Neuron (in vitro differentiated cells): ENCODE measurements at regions not wholly inside any gene's neighbourhood (a gene's known extent, or its start where the extent isn't known, plus 50 kb on each side); places are given as distances from the start of the nearest gene placed in this dataset.
"Not testable (repeated sequence)": the region's sequence is repeated elsewhere in the genome, so short reads cannot be mapped to it uniquely, and the experiment has no call there.

Experiments used
- H2AFZ ChIP-seq: one replicate; pipeline ENCODE4 v1.6.1; 2013; ENCODE audit warnings: low read depth, mild to moderate bottlenecking, inconsistent platforms, low read length, moderate library complexity
- H3K27me3 ChIP-seq: one replicate; pipeline ENCODE4 v1.6.1; 2013; ENCODE audit warnings: low read length; ENCODE audit not compliant: insufficient read depth
- H3K36me3 ChIP-seq: one replicate; pipeline ENCODE4 v1.6.1; 2013; ENCODE audit warnings: low read length; ENCODE audit not compliant: insufficient read depth
- H3K4me1 ChIP-seq: one replicate; pipeline ENCODE4 v1.6.1; 2013; ENCODE audit warnings: low read length; ENCODE audit not compliant: insufficient read depth
- H3K4me3 ChIP-seq: 2 replicates; pipeline ENCODE4 v1.5.1; 2013; ENCODE audit warnings: mild to moderate bottlenecking, low read length, moderate library complexity
- H3K9me3 ChIP-seq: one replicate; pipeline ENCODE4 v1.6.1; 2013; ENCODE audit warnings: low read length

- Histone ChIP-seq H2AFZ (no peak overlapping the region), H3K4me3 (no peak overlapping the region), H3K27me3 (no peaks in the 10 kb centered on the region), H3K4me1 (no peaks in the 10 kb centered on the region), H3K36me3 (no peaks in the 10 kb centered on the region), H3K9me3 (no peaks in the 10 kb centered on the region)
Observed at GRCh38 chr12:43237238-43237879, 314.6 kb downstream of the ADAMTS20 start.

DNA sequence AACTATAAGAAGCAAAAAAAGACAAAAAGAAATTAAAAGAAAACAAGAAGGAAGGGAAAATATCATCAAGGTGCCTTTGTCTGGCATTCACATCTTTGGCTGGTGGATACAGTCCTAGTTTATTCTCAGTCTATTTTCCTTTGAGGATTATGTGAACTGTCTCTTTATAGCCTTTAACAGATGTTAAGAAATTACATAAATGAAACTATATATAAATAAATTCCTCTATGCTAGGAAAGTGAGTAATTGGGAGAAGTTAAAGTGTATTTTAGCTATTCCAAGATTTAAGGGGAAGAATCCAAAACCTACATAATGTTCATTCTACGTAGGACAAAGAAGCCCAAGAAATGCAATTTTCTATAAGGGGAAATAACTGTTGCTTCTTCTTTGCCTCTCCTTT lies 316.3 kb downstream of the ADAMTS20 start:
- Histone ChIP-seq H3K4me1 (no peaks in the 10 kb centered on the region), H3K4me3 (no peak overlapping the region), H3K9me3 (no peaks in the 10 kb centered on the region), H3K27me3 (no peaks in the 10 kb centered on the region), H2AFZ (no peak overlapping the region), H3K36me3 (no peaks in the 10 kb centered on the region)

- Histone ChIP-seq H3K4me1 (no peaks in the 10 kb centered on the region), H3K36me3 (no peaks in the 10 kb centered on the region), H3K4me3 (no peak overlapping the region), H3K27me3 (no peaks in the 10 kb centered on the region), H3K9me3 (no peaks in the 10 kb centered on the region), H2AFZ (no peak overlapping the region)
Observed at GRCh38 chr12:43233861-43234260, 318.1 kb downstream of the ADAMTS20 start.

GRCh38 chr12:43226151-43226550 lies 325.9 kb downstream of the ADAMTS20 start:
- no peaks in the 10 kb centered on the region for H3K36me3 ChIP-seq

DNA sequence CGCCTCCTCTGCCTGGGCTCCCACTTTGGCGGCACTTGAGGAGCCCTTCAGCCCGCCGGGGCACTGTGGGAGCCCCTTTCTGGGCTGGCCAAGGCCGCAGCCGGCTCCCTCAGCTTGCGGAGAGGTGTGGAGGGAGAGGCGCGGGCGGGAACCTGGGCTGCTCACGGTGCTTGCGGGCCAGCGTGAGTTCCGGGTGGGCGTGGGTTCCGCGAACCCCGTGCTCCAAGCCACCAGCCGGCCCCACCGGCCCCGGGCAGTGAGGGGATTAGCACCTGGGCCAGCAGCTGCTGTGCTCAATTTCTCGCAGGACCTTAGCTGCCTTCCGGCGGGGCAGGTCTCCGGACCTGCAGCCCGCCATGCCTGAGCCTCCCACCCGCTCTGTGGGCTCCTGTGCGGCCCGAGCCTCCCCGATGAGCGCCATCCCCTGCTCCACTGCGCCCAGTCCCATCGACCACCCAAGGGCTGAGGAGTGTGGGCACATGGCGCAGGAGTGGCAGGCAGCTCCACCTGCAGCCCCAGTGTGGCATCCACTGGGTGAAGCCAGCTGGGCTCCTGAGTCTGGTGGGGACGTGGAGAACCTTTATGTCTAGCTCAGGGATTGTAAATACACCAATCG lies 327.7 kb downstream of the ADAMTS20 start:
- H3K4me1 ChIP-seq, H3K27me3 ChIP-seq, H2AFZ ChIP-seq, H3K36me3 ChIP-seq, H3K4me3 ChIP-seq, H3K9me3 ChIP-seq: not testable (repeated sequence)

More at GRCh38 chr12:43226151-43226550, 325.9 kb downstream of the ADAMTS20 start:
- Histone ChIP-seq H3K4me3 (no peak overlapping the region), H3K27me3 (no peaks in the 10 kb centered on the region), H3K9me3 (no peaks in the 10 kb centered on the region), H3K4me1 (no peaks in the 10 kb centered on the region), H2AFZ (no peak overlapping the region)

DNA sequence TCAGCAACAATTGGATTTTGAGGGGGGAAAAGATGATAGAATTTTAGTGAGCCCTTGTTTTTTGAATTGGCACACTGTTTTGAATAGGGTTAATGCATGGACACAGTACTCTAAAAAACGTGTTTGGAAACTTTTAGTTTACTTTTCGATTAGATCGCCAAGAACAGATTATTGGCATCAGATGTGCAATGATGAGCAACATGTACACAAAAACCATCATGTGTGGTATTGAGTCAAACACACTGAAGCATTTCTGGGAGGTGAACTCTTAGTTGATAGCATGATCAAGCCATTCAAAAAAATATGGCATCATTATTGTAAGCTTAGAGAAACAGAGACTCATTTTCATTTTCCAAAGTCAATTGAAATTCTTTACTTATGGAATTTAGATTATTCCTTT lies 329.2 kb downstream of the ADAMTS20 start:
- no peaks in the 10 kb centered on the region for H3K36me3 ChIP-seq
- H3K27me3 ChIP-seq, result no peaks in the 10 kb centered on the region
- H3K4me1 ChIP-seq, result no peaks in the 10 kb centered on the region
- H3K4me3 ChIP-seq, result no peak overlapping the region
- H2AFZ ChIP-seq, result no peak overlapping the region
- no peaks in the 10 kb centered on the region for H3K9me3 ChIP-seq

GRCh38 chr12:43221216-43221615 lies 330.8 kb downstream of the ADAMTS20 start:
- H2AFZ ChIP-seq, result no peak overlapping the region
- no peaks in the 10 kb centered on the region for H3K4me1 ChIP-seq
- no peaks in the 10 kb centered on the region for H3K36me3 ChIP-seq
- H3K9me3 ChIP-seq, result no peaks in the 10 kb centered on the region
- H3K27me3 ChIP-seq, result no peaks in the 10 kb centered on the region
- H3K4me3 ChIP-seq, result no peak overlapping the region

DNA sequence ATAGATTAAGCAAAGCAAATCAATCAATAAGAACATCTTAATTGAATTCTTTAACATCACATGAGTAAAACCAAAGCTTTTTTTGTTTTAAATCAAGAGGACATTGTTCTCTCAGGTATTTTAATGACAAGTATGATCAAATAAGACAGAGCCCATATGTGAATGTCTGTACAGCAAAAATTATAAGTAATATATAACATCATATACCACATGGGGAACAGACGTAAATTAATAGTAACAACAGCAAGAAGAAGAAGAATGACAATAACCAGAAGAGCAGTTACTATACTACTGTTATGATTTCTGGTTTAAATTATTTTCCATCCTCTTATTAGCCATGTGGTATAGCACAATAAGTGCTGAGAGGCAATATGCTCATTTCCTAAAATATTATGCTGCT lies 335.5 kb downstream of the ADAMTS20 start:
- no peaks in the 10 kb centered on the region for H3K4me1 ChIP-seq
- H3K4me3 ChIP-seq, result no peak overlapping the region
- no peaks in the 10 kb centered on the region for H3K36me3 ChIP-seq
- H2AFZ ChIP-seq, result no peak overlapping the region
- H3K9me3 ChIP-seq, result no peaks in the 10 kb centered on the region
- no peaks in the 10 kb centered on the region for H3K27me3 ChIP-seq

DNA sequence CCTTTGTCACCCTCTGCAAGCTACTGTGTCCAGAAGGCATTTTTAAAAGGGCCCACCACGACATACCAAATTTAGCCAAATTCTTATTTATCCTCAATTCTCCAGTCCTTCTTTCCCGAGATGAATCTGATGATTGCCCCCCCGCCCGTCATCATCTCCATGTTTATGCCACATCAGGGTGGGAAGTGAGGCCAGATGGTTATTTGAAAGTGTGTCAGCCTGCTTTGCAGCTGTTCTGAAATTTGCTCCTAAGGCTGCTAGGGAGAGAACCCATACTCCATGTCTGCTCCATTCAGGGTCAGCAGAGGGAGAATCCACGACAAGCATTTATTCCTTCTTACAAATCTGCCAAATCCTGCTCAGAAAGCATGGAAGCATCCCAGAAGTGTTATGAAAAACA lies 337.8 kb downstream of the ADAMTS20 start:
- Histone ChIP-seq H3K4me1 (no peaks in the 10 kb centered on the region), H3K4me3 (no peak overlapping the region)

DNA sequence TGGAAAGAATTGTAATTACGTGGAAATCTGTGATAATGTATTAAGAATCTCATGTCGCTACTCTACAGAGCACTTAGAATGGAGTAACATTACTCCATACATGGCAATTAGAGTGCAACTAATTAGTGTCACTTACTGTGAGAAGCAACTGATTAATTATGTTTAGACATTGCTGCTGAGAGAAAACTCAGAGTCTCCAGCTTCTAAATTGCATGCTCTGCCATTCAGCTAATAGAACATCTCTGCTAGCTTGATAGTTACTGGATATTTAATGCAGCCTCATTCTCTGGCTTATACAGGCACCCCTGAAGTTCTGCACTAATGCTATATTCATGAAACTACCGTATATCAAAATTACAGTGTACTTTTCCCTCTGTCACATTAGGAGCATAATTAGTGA lies 338.4 kb downstream of the ADAMTS20 start:
- no peaks in the 10 kb centered on the region for H3K36me3 ChIP-seq
- H3K9me3 ChIP-seq, result no peaks in the 10 kb centered on the region
- no peak overlapping the region for H3K4me3 ChIP-seq

More for the DNA sequence above, 337.8 kb downstream of the ADAMTS20 start:
- no peak overlapping the region for H2AFZ ChIP-seq
- no peaks in the 10 kb centered on the region for H3K27me3 ChIP-seq
- H3K36me3 ChIP-seq, result no peaks in the 10 kb centered on the region
- H3K9me3 ChIP-seq, result no peaks in the 10 kb centered on the region

GRCh38 chr12:43210485-43211192 lies 341.4 kb downstream of the ADAMTS20 start:
- Histone ChIP-seq H3K4me3 (no peak overlapping the region), H3K36me3 (no peaks in the 10 kb centered on the region), H3K9me3 (no peaks in the 10 kb centered on the region), H2AFZ (peak overlapping the region; percentile 36), H3K4me1 (no peaks in the 10 kb centered on the region), H3K27me3 (no peaks in the 10 kb centered on the region)

More for the DNA sequence above, 338.4 kb downstream of the ADAMTS20 start:
- no peaks in the 10 kb centered on the region for H3K27me3 ChIP-seq
- H2AFZ ChIP-seq, result no peak overlapping the region
- no peaks in the 10 kb centered on the region for H3K4me1 ChIP-seq

GRCh38 chr12:43208627-43209026 lies 343.4 kb downstream of the ADAMTS20 start:
- no peaks in the 10 kb centered on the region for H3K9me3 ChIP-seq
- no peak overlapping the region for H3K4me3 ChIP-seq
- H3K4me1 ChIP-seq, result no peaks in the 10 kb centered on the region
- no peak overlapping the region for H2AFZ ChIP-seq
- H3K36me3 ChIP-seq, result no peaks in the 10 kb centered on the region
- no peaks in the 10 kb centered on the region for H3K27me3 ChIP-seq

DNA sequence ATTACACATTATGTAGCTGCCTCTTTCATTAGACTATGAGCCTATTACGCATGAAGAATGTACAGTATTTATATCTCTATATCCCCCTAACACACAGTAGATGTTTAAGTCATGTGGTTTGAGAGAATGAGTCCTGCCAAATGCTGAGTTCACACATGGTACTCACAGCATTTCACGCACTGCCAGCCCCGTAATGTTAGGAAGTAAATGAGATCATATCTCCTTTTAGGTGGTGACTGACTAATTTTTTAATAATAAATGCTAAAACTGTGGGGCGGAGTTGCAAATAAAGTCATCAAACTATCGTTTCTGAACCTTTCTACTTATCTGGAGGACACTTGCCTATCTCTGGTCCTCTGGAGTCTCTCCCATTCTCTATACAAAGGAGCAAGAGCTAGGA lies 343.8 kb downstream of the ADAMTS20 start:
- no peak overlapping the region for H3K4me3 ChIP-seq
- no peak overlapping the region for H2AFZ ChIP-seq
- no peaks in the 10 kb centered on the region for H3K27me3 ChIP-seq
- H3K9me3 ChIP-seq, result no peaks in the 10 kb centered on the region
- H3K36me3 ChIP-seq, result no peaks in the 10 kb centered on the region
- H3K4me1 ChIP-seq, result no peaks in the 10 kb centered on the region
